HCT116 (cell line): ENCODE measurements at regions not wholly inside any gene's neighbourhood (a gene's known extent, or its start where the extent isn't known, plus 50 kb on each side); places are given as distances from the start of the nearest gene placed in this dataset.

Experiments
- ATAC-seq: fragments of 200-7000 bp; cut with Tn5 transposase; 2 replicates; pipeline ENCODE4 v1.9.1; 2020; ENCODE audit warnings: mild to moderate bottlenecking, moderate library complexity
- BruUV-seq: library from RNA; stranded (reverse); fragments of 400-500 nt; replicated peaks from 2 replicates; lab custom pipeline; 2021; lab: Mats Ljungman, UMichigan
- CTCF ChIA-PET: fragments of 300-600 bp; sonication (Branson Sonifier 250); formaldehyde crosslinking; loops from one replicate; lab custom pipeline; 2021; ENCODE audit warnings: antibody characterized with exemption; lab: Charles Lee
- POLR2A ChIA-PET: fragments of 300-600, 350-600 bp; sonication (Branson Sonifier 250); formaldehyde crosslinking; loops from one replicate; lab custom pipeline; 2021; ENCODE audit warnings: antibody characterized with exemption; lab: Charles Lee
- RAD21 ChIA-PET, 2 experiments: fragments of 300-600 bp; sonication (Branson Sonifier 250); formaldehyde crosslinking; loops; one replicate each; lab custom pipeline; 2023; ENCODE audit warnings: low total read pairs in 2 of 2; ENCODE audit not compliant: uncharacterized antibody in 2 of 2, unreplicated experiment in 2 of 2, low non-redundant PET in 1 of 2; lab: Charles Lee
- DNase-seq: peaks from one replicate; pipeline ENCODE4 v3.0.0-alpha.2; 2010; ENCODE audit warnings: low read depth, low spot score
- H2AFZ ChIP-seq: fragments of 200-600 bp; shearing (Covaris generic), sonication (generic); 2 replicates; pipeline ENCODE4 v1.6.1; 2017; ENCODE audit warnings: low read depth, mixed run types, mixed read lengths, antibody characterized with exemption, low read length; ENCODE audit not compliant: poor library complexity, severe bottlenecking
- H3K27ac ChIP-seq: 2 replicates; pipeline ENCODE4 v1.5.1; 2012; ENCODE audit warnings: low read depth, low read length
- H3K27me3 ChIP-seq: fragments of 200-600 bp; sonication (generic); 2 replicates; pipeline ENCODE4 v1.6.1; 2016; ENCODE audit warnings: mixed run types, low read length, mixed read lengths; ENCODE audit not compliant: insufficient read depth
- H3K36me3 ChIP-seq, 2 experiments: fragments of 200-500 bp in 1 of 2; fragments of 200-600 bp in 1 of 2; sonication (Bioruptor generic) in 1 of 2; sonication (generic) in 1 of 2; 2 replicates each; pipeline versions ENCODE4 v1.5.1 to v1.6.1; 2014 to 2016; ENCODE audit warnings: low read length in 2 of 2, inconsistent platforms in 1 of 2, mixed read lengths in 1 of 2, mixed run types in 1 of 2; ENCODE audit not compliant: insufficient read depth in 2 of 2, control insufficient read depth in 1 of 2
- H3K4me1 ChIP-seq, 2 experiments: fragments of 200-600 bp in 1 of 2; sonication (generic) in 1 of 2; 2 replicates each; pipeline versions ENCODE4 v1.5.1 to v1.6.1; 2012 to 2017; ENCODE audit warnings: low read length in 2 of 2, inconsistent platforms in 1 of 2, mild to moderate bottlenecking in 1 of 2, mixed read lengths in 1 of 2, mixed run types in 1 of 2, moderate library complexity in 1 of 2; ENCODE audit not compliant: insufficient read depth in 2 of 2, control insufficient read depth in 1 of 2
- H3K4me2 ChIP-seq: fragments of 200-600 bp; sonication (generic); 2 replicates; pipeline ENCODE4 v1.6.1; 2017; ENCODE audit warnings: mixed run types, low read length, mixed read lengths
- H3K4me3 ChIP-seq, 2 experiments: fragments of 200-600 bp in 1 of 2; sonication (generic) in 1 of 2; replicated peaks in 1 of 2; 2 replicates each; pipeline ENCODE4 v1.5.1; 2011 to 2016; ENCODE audit warnings: low read length in 2 of 2, control low read depth in 1 of 2, low read depth in 1 of 2, mild to moderate bottlenecking in 1 of 2, mixed read lengths in 1 of 2, mixed run types in 1 of 2
- H3K79me2 ChIP-seq: fragments of 200-600 bp; sonication (generic); 2 replicates; pipeline ENCODE4 v1.6.1; 2017; ENCODE audit warnings: mild to moderate bottlenecking, mixed run types, low read length, moderate library complexity, mixed read lengths; ENCODE audit not compliant: insufficient read depth
- H3K9ac ChIP-seq: fragments of 200-600 bp; sonication (generic); 2 replicates; pipeline ENCODE4 v1.6.1; 2016; ENCODE audit warnings: low read length, mixed read lengths
- H3K9me2 ChIP-seq: fragments of 200-600 bp; sonication (generic), shearing (Covaris generic); 2 replicates; pipeline ENCODE4 v1.6.1; 2017; ENCODE audit warnings: mixed run types, mild to moderate bottlenecking, moderate library complexity; ENCODE audit not compliant: insufficient read depth
- H3K9me3 ChIP-seq, 2 experiments: fragments of 200-500 bp in 1 of 2; fragments of 200-600 bp in 1 of 2; sonication (Bioruptor generic) in 1 of 2; sonication (generic) in 1 of 2; 2 replicates each; pipeline ENCODE4 v1.6.1; 2014 to 2017; ENCODE audit warnings: low read length in 2 of 2, mixed read lengths in 2 of 2, inconsistent platforms in 1 of 2, low read depth in 1 of 2, mild to moderate bottlenecking in 1 of 2, mixed run types in 1 of 2, moderate library complexity in 1 of 2; ENCODE audit not compliant: control insufficient read depth in 1 of 2, insufficient read depth in 1 of 2
- H4K20me1 ChIP-seq: fragments of 200-600 bp; sonication (generic), shearing (Covaris generic); 2 replicates; pipeline ENCODE4 v1.6.1; 2017; ENCODE audit warnings: mixed run types, mild to moderate bottlenecking, moderate library complexity; ENCODE audit not compliant: insufficient read depth
- CBX3 ChIP-seq: IDR thresholded peaks from 2 replicates; pipeline ENCODE4 v1.6.1; 2012; ENCODE audit warnings: low read depth
- CEBPB ChIP-seq: IDR thresholded peaks from 2 replicates; pipeline ENCODE4 v1.6.1; 2012; ENCODE audit warnings: low read depth
- EGR1 ChIP-seq: IDR thresholded peaks from 2 replicates; pipeline ENCODE4 v1.6.1; 2012; ENCODE audit warnings: low read depth
- JUND ChIP-seq: IDR thresholded peaks from 2 replicates; pipeline ENCODE4 v1.6.1; 2012
- RAD21 ChIP-seq: IDR thresholded peaks from 2 replicates; pipeline ENCODE4 v1.6.1; 2012; ENCODE audit warnings: low read depth, mild to moderate bottlenecking
- SIN3A ChIP-seq: IDR thresholded peaks from 2 replicates; pipeline ENCODE4 v1.6.1; 2012; ENCODE audit warnings: low read depth
- SP1 ChIP-seq: IDR thresholded peaks from 2 replicates; pipeline ENCODE4 v1.6.1; 2012; ENCODE audit warnings: low read depth
- SRF ChIP-seq: IDR thresholded peaks from 2 replicates; pipeline ENCODE4 v1.6.1; 2012; ENCODE audit warnings: low read depth
- ZFX ChIP-seq: fragments of 450-650 bp; IDR thresholded peaks from 2 replicates; pipeline ENCODE4 v1.6.1; 2017
- intact Hi-C: fragments of 100-400 bp; cut with micrococcal nuclease; formaldehyde crosslinking; loops from 2 replicates; pipeline ENCODE4 v1.10.0; 2022
- TF ChIP-seq, protein P1 (sequence below), 3 experiments: fragments of 200-600 bp in 1 of 3; sonication (generic) in 1 of 3; IDR thresholded peaks in 2 of 3; conservative IDR thresholded peaks in 1 of 3; 2 replicates each; pipeline ENCODE4 v1.5.1; 2012 to 2017; ENCODE audit warnings: low read depth in 2 of 3, low read length in 2 of 3, antibody characterized with exemption in 1 of 3, borderline replicate concordance in 1 of 3, control low read depth in 1 of 3, mild to moderate bottlenecking in 1 of 3, mixed read lengths in 1 of 3, mixed run types in 1 of 3, moderate library complexity in 1 of 3; ENCODE audit not compliant: insufficient read depth in 1 of 3
- TF ChIP-seq, protein P2 (sequence below): IDR thresholded peaks from 2 replicates; pipeline ENCODE4 v1.6.1; 2011; ENCODE audit warnings: mild to moderate bottlenecking, low read length, moderate library complexity; ENCODE audit not compliant: insufficient replicate concordance; ENCODE audit errors: extremely low read depth

DNA sequence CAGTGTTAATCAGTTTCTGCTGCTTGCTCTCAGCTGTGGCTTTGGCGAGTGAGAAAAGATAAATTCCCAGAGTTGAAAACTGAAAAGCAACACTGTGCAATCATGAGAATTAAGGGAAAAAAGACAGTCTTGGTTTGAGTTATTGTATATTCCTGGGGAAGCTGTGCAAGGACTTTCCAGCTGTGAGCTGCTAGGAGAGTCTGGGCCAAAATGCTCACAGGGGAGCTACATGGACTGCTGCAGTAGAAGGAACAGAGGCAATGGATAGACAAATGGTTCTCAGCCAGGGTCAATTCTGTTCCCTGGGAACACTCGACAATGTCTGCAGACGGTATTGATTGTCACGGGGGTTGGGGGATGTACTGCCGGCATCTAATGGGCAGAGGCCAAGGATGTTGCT is 102.0 kb upstream of the ADAMTS18 start:
- Histone ChIP-seq H3K9ac (no peak overlapping the region), H3K4me3 (no peak overlapping the region), H4K20me1 (no peaks in the 10 kb centered on the region), H3K79me2 (no peaks in the 10 kb centered on the region), H3K36me3 (no peaks in the 10 kb centered on the region), H3K9me2 (no peaks in the 10 kb centered on the region), H3K4me1 (no peaks in the 10 kb centered on the region), H3K9me3 (no peaks in the 10 kb centered on the region), H2AFZ (no peak overlapping the region), H3K27me3 (peaks cover 30% of the 10 kb centered on the region), H3K4me2 (no peak overlapping the region), H3K27ac (no peak overlapping the region)
- CTCF ChIA-PET: no interaction called here
- intact Hi-C loops: no loop called here
- RAD21 ChIA-PET: no interaction called here
- DNase-seq: no peak
- ATAC-seq: no peak
- no TSS peak for BruUV-seq
- TF ChIP-seq SIN3A: no peak
- TF ChIP-seq CBX3: no peak
- no peak for TF ChIP-seq SRF
- POLR2A ChIA-PET: no interaction called here

DNA sequence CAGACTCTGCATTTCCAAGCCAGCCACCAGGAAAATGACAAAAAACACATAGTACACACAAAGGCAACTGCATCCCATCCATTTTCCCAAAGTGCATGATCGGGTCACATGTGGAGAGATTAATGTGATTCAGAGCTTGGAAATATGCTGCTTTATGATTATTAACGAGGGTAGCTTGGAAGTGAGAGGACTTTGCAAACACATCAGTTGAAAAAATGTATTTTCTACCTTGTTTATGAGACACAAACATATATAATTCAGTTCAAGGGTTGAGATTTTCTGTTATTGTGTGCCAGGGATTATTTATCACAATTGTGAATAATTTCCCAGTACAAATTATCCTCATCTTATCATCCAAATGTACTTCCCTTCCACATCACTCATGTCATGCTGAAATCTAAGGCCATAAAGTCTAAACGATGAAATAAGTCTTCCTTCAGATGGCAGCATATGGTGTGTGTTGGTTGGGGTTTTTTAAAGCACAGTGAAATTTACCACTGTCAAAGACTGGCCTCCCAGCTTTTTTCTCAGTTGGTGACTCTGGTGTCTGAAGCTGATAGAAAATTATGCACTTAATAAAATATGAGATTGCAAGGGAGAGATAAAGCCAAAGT is 104.7 kb upstream of the ADAMTS18 start:
- Histone ChIP-seq H3K4me2 (no peak overlapping the region), H3K27me3 (peaks cover 31% of the 10 kb centered on the region), H4K20me1 (no peaks in the 10 kb centered on the region), H3K9me2 (no peaks in the 10 kb centered on the region), H3K79me2 (no peaks in the 10 kb centered on the region), H3K4me1 (no peaks in the 10 kb centered on the region), H3K36me3 (no peaks in the 10 kb centered on the region), H3K4me3 (no peak overlapping the region), H2AFZ (no peak overlapping the region), H3K27ac (no peak overlapping the region), H3K9me3 (no peaks in the 10 kb centered on the region), H3K9ac (no peak overlapping the region)
- intact Hi-C loops: no loop called here
- ChIA-PET CTCF (no interaction called here), RAD21 (no interaction called here), POLR2A (no interaction called here)
- BruUV-seq: no TSS peak
- TF ChIP-seq JUND (no peak), ZFX (no peak), EGR1 (no peak), SP1 (no peak), SIN3A (no peak), RAD21 (no peak), CEBPB (no peak)
- TF ChIP-seq, protein P1, sequence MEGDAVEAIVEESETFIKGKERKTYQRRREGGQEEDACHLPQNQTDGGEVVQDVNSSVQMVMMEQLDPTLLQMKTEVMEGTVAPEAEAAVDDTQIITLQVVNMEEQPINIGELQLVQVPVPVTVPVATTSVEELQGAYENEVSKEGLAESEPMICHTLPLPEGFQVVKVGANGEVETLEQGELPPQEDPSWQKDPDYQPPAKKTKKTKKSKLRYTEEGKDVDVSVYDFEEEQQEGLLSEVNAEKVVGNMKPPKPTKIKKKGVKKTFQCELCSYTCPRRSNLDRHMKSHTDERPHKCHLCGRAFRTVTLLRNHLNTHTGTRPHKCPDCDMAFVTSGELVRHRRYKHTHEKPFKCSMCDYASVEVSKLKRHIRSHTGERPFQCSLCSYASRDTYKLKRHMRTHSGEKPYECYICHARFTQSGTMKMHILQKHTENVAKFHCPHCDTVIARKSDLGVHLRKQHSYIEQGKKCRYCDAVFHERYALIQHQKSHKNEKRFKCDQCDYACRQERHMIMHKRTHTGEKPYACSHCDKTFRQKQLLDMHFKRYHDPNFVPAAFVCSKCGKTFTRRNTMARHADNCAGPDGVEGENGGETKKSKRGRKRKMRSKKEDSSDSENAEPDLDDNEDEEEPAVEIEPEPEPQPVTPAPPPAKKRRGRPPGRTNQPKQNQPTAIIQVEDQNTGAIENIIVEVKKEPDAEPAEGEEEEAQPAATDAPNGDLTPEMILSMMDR (IDR thresholded peaks at IDR 0.05 in 2 of 3, conservative IDR thresholded peaks at IDR 0.05 in 1 of 3; ENCODE audit: borderline replicate concordance in 1 of 3, insufficient read depth in 1 of 3, low read depth in 2 of 3, low read length in 2 of 3): no peak
- TF ChIP-seq, protein P2, sequence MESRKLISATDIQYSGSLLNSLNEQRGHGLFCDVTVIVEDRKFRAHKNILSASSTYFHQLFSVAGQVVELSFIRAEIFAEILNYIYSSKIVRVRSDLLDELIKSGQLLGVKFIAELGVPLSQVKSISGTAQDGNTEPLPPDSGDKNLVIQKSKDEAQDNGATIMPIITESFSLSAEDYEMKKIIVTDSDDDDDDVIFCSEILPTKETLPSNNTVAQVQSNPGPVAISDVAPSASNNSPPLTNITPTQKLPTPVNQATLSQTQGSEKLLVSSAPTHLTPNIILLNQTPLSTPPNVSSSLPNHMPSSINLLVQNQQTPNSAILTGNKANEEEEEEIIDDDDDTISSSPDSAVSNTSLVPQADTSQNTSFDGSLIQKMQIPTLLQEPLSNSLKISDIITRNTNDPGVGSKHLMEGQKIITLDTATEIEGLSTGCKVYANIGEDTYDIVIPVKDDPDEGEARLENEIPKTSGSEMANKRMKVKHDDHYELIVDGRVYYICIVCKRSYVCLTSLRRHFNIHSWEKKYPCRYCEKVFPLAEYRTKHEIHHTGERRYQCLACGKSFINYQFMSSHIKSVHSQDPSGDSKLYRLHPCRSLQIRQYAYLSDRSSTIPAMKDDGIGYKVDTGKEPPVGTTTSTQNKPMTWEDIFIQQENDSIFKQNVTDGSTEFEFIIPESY: no peak
- no peak for ATAC-seq
- DNase-seq: no peak
